ENCODE measurements at regions not wholly inside any gene's neighbourhood (a gene's known extent, or its start where the extent isn't known, plus 50 kb on each side); places are given as distances from the start of the nearest gene placed in this dataset.
A peak's percentile ranks its signal among the peaks of the same experiment; 100 is the strongest.

DNA sequence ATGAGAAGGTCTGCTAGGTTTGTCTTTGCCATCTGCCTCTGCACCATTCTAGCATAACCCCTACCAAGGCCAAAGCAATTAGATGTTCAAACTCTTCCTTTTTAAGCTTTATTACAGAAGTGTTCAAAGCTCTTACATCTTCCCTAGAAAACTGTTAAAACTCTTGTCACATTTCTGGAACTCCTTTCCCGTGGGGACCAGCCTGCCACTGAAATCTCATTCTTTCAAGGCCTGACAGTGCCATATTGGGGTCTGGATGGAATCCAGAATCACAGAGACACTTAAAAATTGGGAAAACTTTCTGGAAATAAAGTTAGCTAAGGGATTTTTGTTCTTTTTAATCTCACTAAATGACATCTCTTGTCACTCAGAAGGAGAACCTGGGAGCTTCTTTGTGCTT lies 153.8 kb upstream of the SLCO3A1 start:
- H3K4me3 ChIP-seq (ENCODE audit: low read depth, low read length), result no peak overlapping the region
- DNase-seq (ENCODE audit: low read depth), result no peak
- TF ChIP-seq, protein P1, sequence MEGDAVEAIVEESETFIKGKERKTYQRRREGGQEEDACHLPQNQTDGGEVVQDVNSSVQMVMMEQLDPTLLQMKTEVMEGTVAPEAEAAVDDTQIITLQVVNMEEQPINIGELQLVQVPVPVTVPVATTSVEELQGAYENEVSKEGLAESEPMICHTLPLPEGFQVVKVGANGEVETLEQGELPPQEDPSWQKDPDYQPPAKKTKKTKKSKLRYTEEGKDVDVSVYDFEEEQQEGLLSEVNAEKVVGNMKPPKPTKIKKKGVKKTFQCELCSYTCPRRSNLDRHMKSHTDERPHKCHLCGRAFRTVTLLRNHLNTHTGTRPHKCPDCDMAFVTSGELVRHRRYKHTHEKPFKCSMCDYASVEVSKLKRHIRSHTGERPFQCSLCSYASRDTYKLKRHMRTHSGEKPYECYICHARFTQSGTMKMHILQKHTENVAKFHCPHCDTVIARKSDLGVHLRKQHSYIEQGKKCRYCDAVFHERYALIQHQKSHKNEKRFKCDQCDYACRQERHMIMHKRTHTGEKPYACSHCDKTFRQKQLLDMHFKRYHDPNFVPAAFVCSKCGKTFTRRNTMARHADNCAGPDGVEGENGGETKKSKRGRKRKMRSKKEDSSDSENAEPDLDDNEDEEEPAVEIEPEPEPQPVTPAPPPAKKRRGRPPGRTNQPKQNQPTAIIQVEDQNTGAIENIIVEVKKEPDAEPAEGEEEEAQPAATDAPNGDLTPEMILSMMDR (IDR thresholded peaks at IDR 0.05; ENCODE audit: low read depth, low read length, missing control alignments), result no peak

DNA sequence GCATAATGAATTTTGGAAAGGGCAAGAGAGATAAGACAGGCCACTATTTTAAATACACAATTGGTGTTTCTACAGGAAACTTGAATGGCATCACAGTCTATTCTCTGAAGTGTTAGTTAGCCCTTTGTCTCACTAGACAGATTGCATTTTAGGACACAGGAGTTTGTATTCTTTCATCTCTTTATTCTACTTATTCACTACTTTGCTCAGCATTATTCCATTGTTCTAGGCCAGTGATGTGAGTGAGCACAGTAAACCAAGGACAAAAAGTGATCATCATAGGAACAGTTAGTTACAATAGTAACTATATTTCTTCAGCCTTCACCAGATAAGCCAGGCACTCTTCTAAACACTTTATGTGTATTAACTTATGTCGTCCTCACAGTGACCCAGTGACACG lies 150.2 kb upstream of the SLCO3A1 start:
- TF ChIP-seq, protein P1 (IDR thresholded peaks at IDR 0.05; ENCODE audit: low read depth, low read length, missing control alignments), result no peak
- H3K4me3 ChIP-seq (ENCODE audit: low read depth, low read length), result no peak overlapping the region
- DNase-seq (ENCODE audit: low read depth), result no peak

DNA sequence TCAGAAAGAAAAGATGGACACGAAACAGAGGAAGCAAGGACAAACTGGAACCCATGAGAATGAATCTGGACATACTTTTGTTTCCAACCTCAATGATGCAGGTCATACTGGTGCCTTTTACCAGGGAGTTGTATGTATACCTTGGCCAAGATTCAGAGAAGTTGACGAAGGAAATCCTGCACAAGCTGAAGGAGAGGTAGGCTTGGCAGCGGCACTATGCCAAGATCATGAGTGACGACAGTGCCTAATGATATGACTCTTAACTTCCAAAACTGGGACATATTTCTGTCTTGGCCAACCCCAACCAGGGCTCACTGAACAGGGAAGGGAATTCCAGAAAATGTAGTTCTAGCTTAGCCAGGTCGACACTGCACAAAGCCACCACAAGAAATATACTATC lies 149.2 kb upstream of the SLCO3A1 start:
- DNase-seq (ENCODE audit: low read depth), result no peak
- TF ChIP-seq, protein P1 (IDR thresholded peaks at IDR 0.05; ENCODE audit: low read depth, low read length, missing control alignments), result no peak
- H3K4me3 ChIP-seq (ENCODE audit: low read depth, low read length), result no peak overlapping the region

DNA sequence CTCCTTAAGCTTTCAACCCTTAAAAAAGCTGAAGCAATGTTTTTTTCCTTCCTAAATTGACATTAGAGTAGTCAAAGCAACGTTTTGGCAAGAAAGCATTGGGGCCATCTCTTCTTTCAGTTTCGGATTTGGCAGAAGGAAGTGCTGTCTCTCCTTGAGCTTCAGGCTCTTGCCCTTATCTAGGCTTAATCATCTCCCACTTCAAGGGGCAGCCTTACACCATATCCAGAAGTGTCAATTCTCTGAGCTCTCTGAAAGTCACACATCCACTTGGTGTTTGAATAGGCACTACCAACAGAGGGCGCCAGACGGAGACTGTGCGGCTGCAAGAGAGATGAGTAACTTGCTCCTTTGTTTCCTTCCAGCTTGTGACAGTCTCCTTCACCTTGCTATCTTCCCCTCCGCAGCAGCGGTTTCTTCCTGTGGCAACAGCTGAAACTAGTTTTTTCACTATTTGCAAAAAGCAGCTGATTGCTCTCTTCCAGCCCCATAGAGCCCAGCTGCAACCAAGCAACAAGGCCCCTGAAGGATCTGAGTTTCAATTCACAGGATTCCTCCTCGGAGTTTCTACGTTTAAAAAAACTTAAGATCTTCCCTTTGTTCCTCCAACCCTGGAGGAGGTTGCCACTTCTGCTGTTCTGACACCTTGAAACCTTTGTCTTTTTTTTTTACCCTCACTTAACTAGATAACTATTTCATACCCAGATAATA lies 147.0 kb upstream of the SLCO3A1 start:
- TF ChIP-seq, protein P1 (IDR thresholded peaks at IDR 0.05; ENCODE audit: low read depth, low read length, missing control alignments), result peak; percentile 95
- no peak overlapping the region for H3K4me3 ChIP-seq (ENCODE audit: low read depth, low read length)
- peak; percentile 16 for DNase-seq (ENCODE audit: low read depth)

GRCh38 chr15:91710080-91710698 lies 143.3 kb upstream of the SLCO3A1 start:
- TF ChIP-seq, protein P1 (IDR thresholded peaks at IDR 0.05; ENCODE audit: low read depth, low read length, missing control alignments), result no peak
- no peak overlapping the region for H3K4me3 ChIP-seq (ENCODE audit: low read depth, low read length)
- no peak for DNase-seq (ENCODE audit: low read depth)

GRCh38 chr15:91711384-91712033 lies 142.0 kb upstream of the SLCO3A1 start:
- H3K4me3 ChIP-seq (ENCODE audit: low read depth, low read length), result no peak overlapping the region
- DNase-seq (ENCODE audit: low read depth), result no peak
- TF ChIP-seq, protein P1 (IDR thresholded peaks at IDR 0.05; ENCODE audit: low read depth, low read length, missing control alignments), result no peak

Measured in GM12864 (cell line).